ENCODE measurements at regions not wholly inside any gene's neighbourhood (a gene's known extent, or its start where the extent isn't known, plus 50 kb on each side); places are given as distances from the start of the nearest gene placed in this dataset.

GRCh38 chr5:9787861-9788600 lies 157.9 kb upstream of the TAS2R1 start:
- Histone ChIP-seq H3K9ac (ENCODE audit: low read length) (no peak overlapping the region), H3K27me3 (ENCODE audit: insufficient read depth, low read length) (no peaks in the 10 kb centered on the region), H3K4me1 (ENCODE audit: control insufficient read depth in 1 of 2, insufficient read depth in 2 of 2, low read length in 2 of 2) (no peaks in the 10 kb centered on the region), H4K20me1 (ENCODE audit: insufficient read depth) (no peaks in the 10 kb centered on the region), H3K27ac (ENCODE audit: low read depth, low read length) (no peak overlapping the region), H3K4me2 (ENCODE audit: low read length) (no peak overlapping the region), H3K4me3 (replicated peaks in 1 of 2; ENCODE audit: low read depth in 1 of 2, low read length in 2 of 2) (no peak overlapping the region), H3K79me2 (ENCODE audit: insufficient read depth, low read length) (no peaks in the 10 kb centered on the region), H2AFZ (ENCODE audit: low read depth, low read length, poor library complexity, severe bottlenecking) (no peak overlapping the region), H3K9me3 (ENCODE audit: control insufficient read depth in 1 of 2, insufficient read depth in 1 of 2, low read depth in 1 of 2, low read length in 2 of 2) (no peaks in the 10 kb centered on the region), H3K36me3 (ENCODE audit: control insufficient read depth in 1 of 2, insufficient read depth in 2 of 2, low read length in 2 of 2) (no peaks in the 10 kb centered on the region), H3K9me2 (ENCODE audit: insufficient read depth) (no peaks in the 10 kb centered on the region)
- CTCF ChIA-PET, result no interaction called here
- BruUV-seq (replicated peaks), result no TSS peak
- DNase-seq (ENCODE audit: low read depth, low spot score), result no peak
- intact Hi-C loops (cut with micrococcal nuclease), result no loop called here
- no peak for ATAC-seq
- RAD21 ChIA-PET (ENCODE audit: low non-redundant PET in 1 of 2, low total read pairs in 2 of 2, uncharacterized antibody in 2 of 2, unreplicated experiment in 2 of 2), result no interaction called here
- TF ChIP-seq JUND (IDR thresholded peaks at IDR 0.05) (no peak), YY1 (IDR thresholded peaks at IDR 0.05; ENCODE audit: extremely low read depth, insufficient replicate concordance, low read depth, low read length) (no peak), ATF3 (IDR thresholded peaks at IDR 0.05) (no peak)
- POLR2A ChIA-PET, result no interaction called here

GRCh38 chr5:9786380-9787360 lies 156.5 kb upstream of the TAS2R1 start:
- Histone ChIP-seq H3K27ac (ENCODE audit: low read depth, low read length) (no peak overlapping the region), H3K9me2 (ENCODE audit: insufficient read depth) (no peaks in the 10 kb centered on the region), H4K20me1 (ENCODE audit: insufficient read depth) (no peaks in the 10 kb centered on the region), H3K36me3 (ENCODE audit: control insufficient read depth in 1 of 2, insufficient read depth in 2 of 2, low read length in 2 of 2) (no peaks in the 10 kb centered on the region), H3K4me2 (ENCODE audit: low read length) (no peak overlapping the region), H3K4me1 (ENCODE audit: control insufficient read depth in 1 of 2, insufficient read depth in 2 of 2, low read length in 2 of 2) (no peaks in the 10 kb centered on the region), H2AFZ (ENCODE audit: low read depth, low read length, poor library complexity, severe bottlenecking) (no peak overlapping the region), H3K9ac (ENCODE audit: low read length) (no peak overlapping the region), H3K79me2 (ENCODE audit: insufficient read depth, low read length) (no peaks in the 10 kb centered on the region), H3K9me3 (ENCODE audit: control insufficient read depth in 1 of 2, insufficient read depth in 1 of 2, low read depth in 1 of 2, low read length in 2 of 2) (no peaks in the 10 kb centered on the region), H3K4me3 (replicated peaks in 1 of 2; ENCODE audit: low read depth in 1 of 2, low read length in 2 of 2) (no peak overlapping the region), H3K27me3 (ENCODE audit: insufficient read depth, low read length) (no peaks in the 10 kb centered on the region)
- TF ChIP-seq CBX3 (IDR thresholded peaks at IDR 0.05; ENCODE audit: low read depth), result no peak
- no peak for TF ChIP-seq CEBPB (IDR thresholded peaks at IDR 0.05; ENCODE audit: low read depth)
- no peak for TF ChIP-seq ZFX (IDR thresholded peaks at IDR 0.05)
- no peak for TF ChIP-seq ELF1 (IDR thresholded peaks at IDR 0.05; ENCODE audit: borderline replicate concordance, low read depth)
- RAD21 ChIA-PET (ENCODE audit: low non-redundant PET in 1 of 2, low total read pairs in 2 of 2, uncharacterized antibody in 2 of 2, unreplicated experiment in 2 of 2), result no interaction called here
- CTCF ChIA-PET, result no interaction called here
- ATAC-seq, result no peak
- no peak for DNase-seq (ENCODE audit: low read depth, low spot score)
- POLR2A ChIA-PET, result no interaction called here
- BruUV-seq (replicated peaks), result no TSS peak
- intact Hi-C loops (cut with micrococcal nuclease), result no loop called here
